B cell (primary cell): ENCODE measurements at regions not wholly inside any gene's neighbourhood (a gene's known extent, or its start where the extent isn't known, plus 50 kb on each side); places are given as distances from the start of the nearest gene placed in this dataset.

ENCODE experiments used
- ATAC-seq: fragments of 200-7000 bp; cut with Tn5 transposase; one replicate; pipeline ENCODE4 v1.10.0; 2021; ENCODE audit warnings: low read depth, mild to moderate bottlenecking, moderate number of reproducible peaks, moderate library complexity
- CTCF ChIA-PET: fragments of 350-600 bp; sonication (Branson Sonifier 250); formaldehyde crosslinking; loops from one replicate; lab custom pipeline; 2021; ENCODE audit warnings: antibody characterized with exemption, inconsistent platforms; lab: Charles Lee
- POLR2A ChIA-PET: fragments of 350-600 bp; sonication (Branson Sonifier 250); formaldehyde crosslinking; loops from one replicate; lab custom pipeline; 2021; ENCODE audit warnings: antibody characterized with exemption; lab: Charles Lee
- DNase-seq: peaks from one replicate; pipeline ENCODE4 v3.0.0; 2013
- H2AFZ ChIP-seq: 2 replicates; pipeline ENCODE4 v1.6.1; 2012; ENCODE audit warnings: mild to moderate bottlenecking, low read depth, low read length; ENCODE audit not compliant: insufficient read depth, poor library complexity, severe bottlenecking
- H3K27ac ChIP-seq, 2 donors: 1 replicate in 1 of 2; 2 replicates in 1 of 2; pipeline ENCODE4 v1.5.1; 2012 to 2013; ENCODE audit warnings: low read length in 2 of 2, mild to moderate bottlenecking in 2 of 2, moderate library complexity in 1 of 2
- H3K27me3 ChIP-seq, 4 experiments: fragments of 200-600 bp in 1 of 4; sonication (generic) in 1 of 4; replicated peaks in 1 of 4; 1 replicate in 2 of 4; 2 replicates in 2 of 4; pipeline versions ENCODE4 v1.6.1 to v1.7.0; 2013 to 2016; ENCODE audit warnings: low read length in 3 of 4, mild to moderate bottlenecking in 2 of 4, mixed read lengths in 1 of 4, moderate library complexity in 1 of 4; ENCODE audit not compliant: insufficient read depth in 4 of 4, control insufficient read depth in 3 of 4; ENCODE audit errors: control extremely low read depth in 1 of 4
- H3K36me3 ChIP-seq, 2 experiments: replicated peaks in 1 of 2; 1 replicate in 1 of 2; 2 replicates in 1 of 2; pipeline versions ENCODE4 v1.6.1 to v1.7.1; 2013; ENCODE audit warnings: low read length in 1 of 2; ENCODE audit not compliant: insufficient read depth in 2 of 2, control insufficient read depth in 1 of 2; ENCODE audit errors: control extremely low read depth in 1 of 2, extremely low read depth in 1 of 2
- H3K4me1 ChIP-seq, 2 donors: fragments of 200-600 bp in 1 of 2; sonication (generic) in 1 of 2; 1 replicate in 1 of 2; 2 replicates in 1 of 2; pipeline versions ENCODE4 v1.5.1 to v1.6.1; 2013 to 2017; ENCODE audit warnings: low read length in 2 of 2; ENCODE audit not compliant: control insufficient read depth in 2 of 2, insufficient read depth in 2 of 2
- H3K4me2 ChIP-seq: replicated peaks from 2 replicates; pipeline ENCODE3; 2012; ENCODE audit warnings: mild to moderate bottlenecking, low read depth, low read length; ENCODE audit not compliant: poor library complexity, severe bottlenecking
- H3K4me3 ChIP-seq, 5 experiments: fragments of 200-600 bp in 1 of 5; sonication (generic) in 1 of 5; 1 replicate in 3 of 5; 2 replicates in 2 of 5; pipeline versions ENCODE4 v1.5.1 to v1.7.0; 2011 to 2016; ENCODE audit warnings: low read length in 4 of 5, mild to moderate bottlenecking in 4 of 5, low read depth in 2 of 5, control low read depth in 1 of 5, moderate library complexity in 1 of 5; ENCODE audit not compliant: insufficient read depth in 1 of 5; ENCODE audit errors: control extremely low read depth in 1 of 5, extremely low read depth in 1 of 5
- H3K79me2 ChIP-seq: fragments of 200-600 bp; sonication (generic); one replicate; pipeline ENCODE4 v1.6.0; 2016; ENCODE audit warnings: low read length; ENCODE audit not compliant: control insufficient read depth, insufficient read depth
- H3K9ac ChIP-seq: fragments of 200-600 bp; sonication (generic); 2 replicates; pipeline ENCODE4 v1.6.1; 2017; ENCODE audit warnings: mild to moderate bottlenecking, low read length, moderate library complexity
- H3K9me3 ChIP-seq, 3 donors: one replicate each; pipeline versions ENCODE4 v1.6.1 to v1.7.1; 2013; ENCODE audit warnings: low read length in 2 of 3; ENCODE audit not compliant: control insufficient read depth in 2 of 3, insufficient read depth in 1 of 3; ENCODE audit errors: control extremely low read depth in 1 of 3
- H4K20me1 ChIP-seq: 2 replicates; pipeline ENCODE4 v1.6.0; 2012; ENCODE audit warnings: mild to moderate bottlenecking, low read length; ENCODE audit not compliant: insufficient read depth, control insufficient read depth, poor library complexity, severe bottlenecking
- H3K27ac Mint-ChIP-seq: one replicate; pipeline ENCODE4 v1.8.0; 2021; ENCODE audit warnings: mixed read lengths
- H3K27me3 Mint-ChIP-seq: one replicate; pipeline ENCODE4 v1.8.0; 2021; ENCODE audit warnings: mixed read lengths
- H3K4me1 Mint-ChIP-seq: one replicate; pipeline ENCODE4 v1.8.0; 2021; ENCODE audit warnings: mixed read lengths
- H3K4me3 Mint-ChIP-seq: one replicate; pipeline ENCODE4 v1.8.0; 2021; ENCODE audit warnings: mixed read lengths
- H3K9me3 Mint-ChIP-seq: one replicate; pipeline ENCODE4 v1.8.0; 2022; ENCODE audit warnings: mixed read lengths; ENCODE audit not compliant: insufficient read depth
- CTCF ChIP-seq: fragments of 200-600 bp; IDR thresholded peaks from one replicate; pipeline ENCODE4 v1.8.0; 2022; ENCODE audit warnings: antibody characterized with exemption, mild to moderate bottlenecking
- EZH2 ChIP-seq: IDR thresholded peaks from 2 replicates; pipeline ENCODE4 v1.6.1; 2012; ENCODE audit warnings: borderline replicate concordance, low read depth, mild to moderate bottlenecking, moderate library complexity, low read length; ENCODE audit not compliant: insufficient read depth, poor library complexity, severe bottlenecking
- WGBS: methylation state at CpG from one replicate; pipeline ENCODE4 v1.1.5; 2013; ENCODE audit warnings: missing lambda C conversion rate; ENCODE audit not compliant: insufficient coverage; 5-methylcytosine and 5-hydroxymethylcytosine counted together
- intact Hi-C: fragments of 100-400 bp; cut with micrococcal nuclease; formaldehyde crosslinking; loops from one replicate; pipeline ENCODE4 v1.10.0; 2022

- no peaks in the 10 kb centered on the region for H3K4me1 ChIP-seq
- no peaks in the 10 kb centered on the region for H3K36me3 ChIP-seq
- no peaks in the 10 kb centered on the region for H3K27me3 ChIP-seq
- no peak overlapping the region for H2AFZ ChIP-seq
- H3K4me3 ChIP-seq: no peak overlapping the region
- Mint-ChIP-seq H3K9me3 (peaks cover 3% of the 10 kb centered on the region), H3K27me3 (no peaks in the 10 kb centered on the region), H3K27ac (no peak overlapping the region), H3K4me1 (no peaks in the 10 kb centered on the region), H3K4me3 (no peak overlapping the region)
- 100% methylated on average over 1 of the region's 4 CpGs for WGBS
- no peaks in the 10 kb centered on the region for H4K20me1 ChIP-seq
- no peaks in the 10 kb centered on the region for H3K9me3 ChIP-seq
- no peak overlapping the region for H3K9ac ChIP-seq
- H3K4me2 ChIP-seq: no peak overlapping the region
- no peak for DNase-seq
- ATAC-seq: no peak
- ChIA-PET POLR2A (no interaction called here), CTCF (no interaction called here)
- intact Hi-C loops: no loop called here
- no peak overlapping the region for H3K27ac ChIP-seq
- no peaks in the 10 kb centered on the region for H3K79me2 ChIP-seq
- TF ChIP-seq EZH2: no peak
- TF ChIP-seq CTCF: no peak
Measured at GRCh38 chr14:85333841-85334240, 196.1 kb upstream of the FLRT2 start.

DNA sequence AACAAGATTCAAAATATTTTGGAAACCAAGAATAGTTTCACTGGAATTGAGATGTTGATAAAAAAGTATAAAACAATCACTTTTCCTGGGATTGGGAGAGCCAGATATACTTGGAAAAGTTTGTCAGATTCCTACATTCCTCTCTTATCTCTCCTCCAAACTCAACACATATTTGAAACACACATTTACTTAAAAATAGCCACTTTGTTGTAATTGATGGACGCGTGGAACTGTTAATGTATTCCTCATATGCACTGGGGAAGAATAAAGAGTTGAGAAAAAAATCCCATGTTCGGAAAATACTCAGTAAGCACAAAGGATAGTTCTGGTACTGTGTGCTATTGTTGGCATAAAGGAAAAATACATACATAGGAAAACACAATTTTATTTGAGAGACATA lies 195.6 kb upstream of the FLRT2 start:
- Histone ChIP-seq H3K9ac (no peak overlapping the region), H3K79me2 (no peaks in the 10 kb centered on the region), H3K27me3 (no peaks in the 10 kb centered on the region), H3K4me1 (no peaks in the 10 kb centered on the region), H2AFZ (no peak overlapping the region), H3K27ac (no peak overlapping the region), H3K4me2 (no peak overlapping the region), H3K9me3 (no peaks in the 10 kb centered on the region), H3K36me3 (no peaks in the 10 kb centered on the region), H3K4me3 (no peak overlapping the region), H4K20me1 (no peaks in the 10 kb centered on the region)
- Mint-ChIP-seq H3K27me3 (no peaks in the 10 kb centered on the region), H3K9me3 (peaks cover 3% of the 10 kb centered on the region), H3K4me3 (no peak overlapping the region), H3K27ac (no peak overlapping the region), H3K4me1 (no peaks in the 10 kb centered on the region)
- ATAC-seq (no peak), DNase-seq (no peak)
- no CpG with 5 or more reads among the region's 3 CpGs for WGBS
- TF ChIP-seq CTCF: no peak
- no peak for TF ChIP-seq EZH2
- CTCF ChIA-PET: no interaction called here
- intact Hi-C loops: no loop called here
- POLR2A ChIA-PET: no interaction called here
